ENCODE measurements at regions not wholly inside any gene's neighbourhood (a gene's known extent, or its start where the extent isn't known, plus 50 kb on each side); places are given as distances from the start of the nearest gene placed in this dataset.
"Not testable (repeated sequence)": the region's sequence is repeated elsewhere in the genome, so short reads cannot be mapped to it uniquely, and the experiment has no call there.

GRCh38 chr5:99037668-99038067, 108.9 kb upstream of the CHD1 start:
- peak; percentile 9 for DNase-seq

GRCh38 chr5:99035942-99036341, 107.1 kb upstream of the CHD1 start:
- no peak for DNase-seq

GRCh38 chr5:99034336-99034735, 105.5 kb upstream of the CHD1 start:
- no peak for DNase-seq

- no peak for DNase-seq
Observed at GRCh38 chr5:99033014-99033900, 104.5 kb upstream of the CHD1 start.

- no peak for DNase-seq
Observed at GRCh38 chr5:99032234-99033013, 103.6 kb upstream of the CHD1 start.

- DNase-seq, result no peak
Observed at GRCh38 chr5:99030906-99031440, 102.2 kb upstream of the CHD1 start.

GRCh38 chr5:99029172-99029571, 100.4 kb upstream of the CHD1 start:
- DNase-seq, result no peak

- not testable (repeated sequence) for DNase-seq
Observed at GRCh38 chr5:99028170-99028569, 99.4 kb upstream of the CHD1 start.

GRCh38 chr5:99025298-99026045, 96.7 kb upstream of the CHD1 start:
- no peak for DNase-seq

GRCh38 chr5:99023330-99023729, 94.5 kb upstream of the CHD1 start:
- no peak for DNase-seq

GRCh38 chr5:99022250-99022649, 93.4 kb upstream of the CHD1 start:
- DNase-seq, result no peak

GRCh38 chr5:99020698-99021048, 91.9 kb upstream of the CHD1 start:
- DNase-seq, result no peak

GRCh38 chr5:99019812-99020697, 91.2 kb upstream of the CHD1 start:
- DNase-seq, result no peak

GRCh38 chr5:99019254-99019653, 90.4 kb upstream of the CHD1 start:
- DNase-seq, result no peak

- DNase-seq, result no peak
Observed at GRCh38 chr5:99010294-99010693, 81.5 kb upstream of the CHD1 start.

- DNase-seq, result not testable (repeated sequence)
Observed at GRCh38 chr5:99008009-99008408, 79.2 kb upstream of the CHD1 start.

GRCh38 chr5:99005506-99005905, 76.7 kb upstream of the CHD1 start:
- DNase-seq, result no peak

GRCh38 chr5:99004960-99005359, 76.2 kb upstream of the CHD1 start:
- DNase-seq, result peak; percentile 38

GRCh38 chr5:99000876-99001275, 72.1 kb upstream of the CHD1 start:
- DNase-seq, result no peak

GRCh38 chr5:99000221-99000620, 71.4 kb upstream of the CHD1 start:
- no peak for DNase-seq

GRCh38 chr5:98999631-99000030, 70.8 kb upstream of the CHD1 start:
- DNase-seq, result no peak

GRCh38 chr5:98997000-98997399, 68.2 kb upstream of the CHD1 start:
- DNase-seq, result no peak
